Left colon (tissue), 2 donors: ENCODE measurements at regions not wholly inside any gene's neighbourhood (a gene's known extent, or its start where the extent isn't known, plus 50 kb on each side); places are given as distances from the start of the nearest gene placed in this dataset.

Source experiments
- ATAC-seq: fragments of 200-7000 bp; cut with Tn5 transposase; one replicate; pipeline ENCODE4 v1.9.1; 2020; ENCODE audit warnings: mild to moderate bottlenecking, moderate library complexity
- DNase-seq, 2 donors: peaks; one replicate each; pipeline ENCODE4 v3.0.0-alpha.2; 2020
- intact Hi-C, 2 donors: fragments of 100-400 bp; cut with DNase I in 1 of 2; cut with micrococcal nuclease in 1 of 2; formaldehyde crosslinking; loops; one replicate each; pipeline versions ENCODE4 v1.11.2 to v1.14.0; 2022; cut with DNase I, micrococcal nuclease
- donor health status: DM: no; HTN: no; CAD: no.
- donor health status: DM: yes; HTN: yes; CAD: no.

GRCh38 chr21:25300632-25301031, 306.6 kb downstream of the MRPL39 start:
- DNase-seq (no peak), ATAC-seq (no peak)
- intact Hi-C loops = no loop called here

GRCh38 chr21:25298512-25299491, 308.5 kb downstream of the MRPL39 start:
- ATAC-seq (no peak), DNase-seq (no peak)
- intact Hi-C loops = no loop called here

- ATAC-seq (no peak), DNase-seq (no peak)
- intact Hi-C loops = no loop called here
Measured at GRCh38 chr21:25297117-25297516, 310.2 kb downstream of the MRPL39 start.

GRCh38 chr21:25296252-25296651, 311.0 kb downstream of the MRPL39 start:
- intact Hi-C loops = no loop called here
- DNase-seq (no peak), ATAC-seq (no peak)

GRCh38 chr21:25292396-25292795, 314.9 kb downstream of the MRPL39 start:
- DNase-seq (no peak), ATAC-seq (no peak)
- intact Hi-C loops = no loop called here

GRCh38 chr21:25283720-25284119, 323.6 kb downstream of the MRPL39 start:
- intact Hi-C loops = no loop called here
- ATAC-seq (no peak), DNase-seq (no peak)

GRCh38 chr21:25281134-25281533, 326.1 kb downstream of the MRPL39 start:
- ATAC-seq = no peak
- intact Hi-C loops = no loop called here
- DNase-seq = no peak

GRCh38 chr21:25280061-25280460, 327.2 kb downstream of the MRPL39 start:
- DNase-seq = no peak
- intact Hi-C loops = no loop called here
- no peak for ATAC-seq

- DNase-seq (no peak), ATAC-seq (no peak)
- intact Hi-C loops = no loop called here
Measured at GRCh38 chr21:25273959-25274358, 333.3 kb downstream of the MRPL39 start.

- no peak for DNase-seq
- intact Hi-C loops = no loop called here
Measured at GRCh38 chr21:25254491-25255174, 352.6 kb downstream of the MRPL39 start.

GRCh38 chr21:25246546-25246945, 360.7 kb downstream of the MRPL39 start:
- intact Hi-C loops = no loop called here
- ATAC-seq (no peak), DNase-seq (no peak)

More at GRCh38 chr21:25254491-25255174, 352.6 kb downstream of the MRPL39 start:
- no peak for ATAC-seq

- intact Hi-C loops = no loop called here
- ATAC-seq (no peak), DNase-seq (no peak)
Measured at GRCh38 chr21:25244735-25245134, 362.5 kb downstream of the MRPL39 start.

- intact Hi-C loops = no loop called here
- ATAC-seq (no peak), DNase-seq (no peak)
Measured at GRCh38 chr21:25243808-25244207, 363.5 kb downstream of the MRPL39 start.

GRCh38 chr21:25240974-25241373, 366.3 kb downstream of the MRPL39 start:
- intact Hi-C loops = no loop called here
- no peak for ATAC-seq
- DNase-seq = no peak

- ATAC-seq (no peak), DNase-seq (no peak)
- intact Hi-C loops = no loop called here
Measured at GRCh38 chr21:25234857-25235801, 372.2 kb downstream of the MRPL39 start.

- DNase-seq (no peak), ATAC-seq (no peak)
- intact Hi-C loops = no loop called here
Measured at GRCh38 chr21:25220954-25221353, 386.3 kb downstream of the MRPL39 start.

GRCh38 chr21:25220169-25220568, 387.1 kb downstream of the MRPL39 start:
- ATAC-seq (no peak), DNase-seq (no peak)
- intact Hi-C loops = no loop called here

- no peak for ATAC-seq
- DNase-seq = no peak
- intact Hi-C loops = no loop called here
Measured at GRCh38 chr21:25215698-25216384, 391.4 kb downstream of the MRPL39 start.

- DNase-seq = no peak
- ATAC-seq = no peak
- intact Hi-C loops = no loop called here
Measured at GRCh38 chr21:25214676-25215075, 392.6 kb downstream of the MRPL39 start.
